ENCODE measurements at regions not wholly inside any gene's neighbourhood (a gene's known extent, or its start where the extent isn't known, plus 50 kb on each side); places are given as distances from the start of the nearest gene placed in this dataset.
A peak's percentile ranks its signal among the peaks of the same experiment; 100 is the strongest.

DNA sequence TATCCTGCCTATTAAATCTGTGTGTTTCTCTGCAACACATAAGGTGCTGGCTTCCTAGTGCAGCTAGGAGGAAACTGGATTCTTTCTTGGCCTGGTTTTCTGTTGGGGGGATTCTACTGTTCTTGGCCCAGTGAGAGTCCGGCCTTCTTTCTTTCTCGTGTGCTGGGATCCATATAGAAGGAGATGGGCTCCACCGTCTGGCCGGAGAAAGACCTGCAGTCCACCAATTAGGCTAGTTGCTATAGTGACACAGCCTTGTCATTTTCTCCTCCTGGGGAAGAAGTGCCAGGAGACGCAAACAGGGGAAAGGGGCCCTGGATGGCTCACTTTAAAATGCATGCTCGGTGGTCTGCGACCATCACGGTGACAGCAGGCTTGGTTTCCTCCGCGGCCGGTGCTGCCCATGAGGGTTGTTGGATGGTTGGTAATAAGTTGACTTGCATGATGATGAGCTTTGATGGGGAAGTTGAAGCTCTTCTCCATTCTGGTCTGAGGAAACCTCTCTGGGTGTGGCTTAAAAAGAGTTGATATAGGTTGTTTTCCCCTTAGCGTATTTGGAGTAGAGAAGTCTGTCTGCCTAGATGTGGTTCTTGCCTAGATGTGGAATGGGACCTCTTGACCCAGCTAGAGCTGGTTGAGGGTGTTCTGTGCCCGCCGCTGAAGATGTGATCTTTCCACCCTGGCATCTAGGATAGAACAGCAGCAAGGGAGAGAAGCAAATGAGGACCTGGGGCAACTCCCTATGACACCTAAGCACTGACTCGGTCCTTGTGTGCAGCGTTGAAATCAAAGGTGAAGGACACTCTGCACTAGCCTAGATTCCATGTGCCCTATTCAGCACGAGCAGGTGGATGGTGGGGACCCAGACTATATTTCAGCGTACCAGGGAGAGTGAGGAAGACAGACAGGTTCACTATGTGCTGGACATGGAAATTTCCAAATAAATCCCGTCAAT, 1335.0 kb downstream of the BRD1 start:
- Mint-ChIP-seq H3K9me3 (no peaks in the 10 kb centered on the region), H3K27ac (no peak overlapping the region), H3K36me3 (no peaks in the 10 kb centered on the region), H3K4me1 (peaks cover 0 to 4% (median 0%) of the 10 kb centered on the region in 3 donors), H3K27me3 (peaks cover 28 to 55% of the 10 kb centered on the region in 2 donors), H3K4me3 (no peak overlapping the region)
- peak in 2 of 5 donors; percentile 14 to 43 for DNase-seq
- ChIA-PET CTCF (no interaction called here), POLR2A (no interaction called here)
- no peaks in the 10 kb centered on the region for H3K9me3 ChIP-seq (ENCODE audit: low read length)
- H3K4me1 ChIP-seq (ENCODE audit: insufficient read depth, low read length) = no peaks in the 10 kb centered on the region
- H3K36me3 ChIP-seq (ENCODE audit: insufficient read depth, low read length) = no peaks in the 10 kb centered on the region
- no peak overlapping the region for H3K27ac ChIP-seq (ENCODE audit: low read depth, low read length)
- no peaks in the 10 kb centered on the region for H3K27me3 ChIP-seq (ENCODE audit: insufficient read depth, low read length, poor library complexity, severe bottlenecking)
- H3K4me3 ChIP-seq (ENCODE audit: low read length) = no peak overlapping the region

DNA sequence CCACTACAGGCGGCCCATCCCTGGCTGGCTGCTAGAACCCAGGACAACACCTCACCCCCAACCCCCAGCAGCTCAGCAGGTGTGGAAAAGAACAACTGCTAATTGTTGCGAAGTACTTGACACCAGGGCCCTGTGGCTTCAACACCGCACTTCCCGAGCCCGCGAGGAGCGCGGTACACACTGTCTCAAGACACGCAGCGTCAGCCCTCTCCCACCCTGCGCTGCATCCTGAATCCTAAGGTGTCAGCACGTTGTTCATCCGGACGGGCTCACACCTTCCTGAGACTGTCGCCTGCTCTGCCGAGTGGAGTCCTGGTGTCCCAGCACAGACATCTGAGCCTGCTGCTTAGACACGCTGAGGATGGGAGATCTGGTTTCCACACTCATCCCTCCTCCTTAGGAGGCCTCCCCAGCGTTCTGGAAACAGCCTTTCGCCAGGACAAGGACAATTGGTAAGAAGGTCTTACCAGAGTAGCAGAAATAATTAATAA, 1336.2 kb downstream of the BRD1 start:
- Histone ChIP-seq H3K27ac (ENCODE audit: low read depth, low read length) (no peak overlapping the region), H3K4me3 (ENCODE audit: low read length) (no peak overlapping the region), H3K27me3 (ENCODE audit: insufficient read depth, low read length, poor library complexity, severe bottlenecking) (no peaks in the 10 kb centered on the region), H3K36me3 (ENCODE audit: insufficient read depth, low read length) (no peaks in the 10 kb centered on the region), H3K4me1 (ENCODE audit: insufficient read depth, low read length) (no peaks in the 10 kb centered on the region), H3K9me3 (ENCODE audit: low read length) (no peaks in the 10 kb centered on the region)
- no peak overlapping the region for H3K27ac Mint-ChIP-seq
- H3K9me3 Mint-ChIP-seq = no peaks in the 10 kb centered on the region
- ChIA-PET POLR2A (no interaction called here), CTCF (no interaction called here)
- peaks cover 0 to 4% (median 0%) of the 10 kb centered on the region in 3 donors for H3K4me1 Mint-ChIP-seq
- H3K36me3 Mint-ChIP-seq = no peaks in the 10 kb centered on the region
- H3K27me3 Mint-ChIP-seq = peaks cover 34 to 66% of the 10 kb centered on the region in 2 donors
- peak in 1 of 5 donors; percentile 28 for DNase-seq
- H3K4me3 Mint-ChIP-seq = no peak overlapping the region

DNA sequence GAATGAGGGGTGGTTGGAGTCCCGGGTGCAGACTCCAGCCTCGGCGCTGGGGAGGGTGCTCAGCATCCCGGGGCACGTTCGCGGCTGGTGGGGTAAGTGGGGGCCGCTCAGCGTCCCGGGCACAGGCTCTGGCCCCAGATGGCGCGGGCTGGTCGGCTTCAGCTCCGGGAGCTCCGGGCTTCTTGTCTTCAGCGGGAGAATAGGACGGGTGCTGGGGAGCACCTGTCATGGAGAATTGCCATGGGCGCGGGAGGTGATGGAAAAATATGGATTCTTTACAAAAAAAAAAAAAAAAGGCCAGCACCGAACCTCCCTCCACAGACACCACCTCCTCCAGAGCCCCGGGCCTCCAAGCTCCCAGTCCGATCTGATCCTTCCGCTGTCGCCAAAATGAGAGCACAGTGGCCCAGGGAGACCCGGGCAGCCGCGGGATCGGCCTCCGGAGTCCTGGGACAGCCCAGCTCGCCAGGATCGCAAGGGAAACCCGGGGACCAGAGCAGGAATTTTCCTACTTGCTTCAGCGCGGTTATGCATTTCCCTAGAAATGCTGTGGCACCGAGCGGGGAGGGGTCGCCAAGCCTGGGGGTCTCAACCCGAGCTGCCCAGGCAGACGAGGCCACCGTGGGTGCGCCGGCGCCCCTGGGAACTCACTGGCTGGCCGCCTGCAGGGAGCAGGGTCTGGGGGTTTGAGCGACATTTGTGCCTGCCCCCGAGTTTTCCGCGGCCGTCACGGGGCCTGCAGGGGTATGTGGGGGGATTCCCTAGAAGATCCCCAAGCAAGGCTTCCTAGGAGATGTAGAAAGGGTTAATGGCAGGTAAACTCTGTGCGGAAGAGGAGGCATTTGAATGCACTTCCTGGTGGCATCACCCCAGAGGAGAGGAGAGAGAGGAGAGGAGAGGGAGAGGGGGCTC, 1336.9 kb downstream of the BRD1 start:
- no peaks in the 10 kb centered on the region for H3K36me3 Mint-ChIP-seq
- H3K36me3 ChIP-seq (ENCODE audit: insufficient read depth, low read length) = no peaks in the 10 kb centered on the region
- CTCF ChIA-PET = no interaction called here

DNA sequence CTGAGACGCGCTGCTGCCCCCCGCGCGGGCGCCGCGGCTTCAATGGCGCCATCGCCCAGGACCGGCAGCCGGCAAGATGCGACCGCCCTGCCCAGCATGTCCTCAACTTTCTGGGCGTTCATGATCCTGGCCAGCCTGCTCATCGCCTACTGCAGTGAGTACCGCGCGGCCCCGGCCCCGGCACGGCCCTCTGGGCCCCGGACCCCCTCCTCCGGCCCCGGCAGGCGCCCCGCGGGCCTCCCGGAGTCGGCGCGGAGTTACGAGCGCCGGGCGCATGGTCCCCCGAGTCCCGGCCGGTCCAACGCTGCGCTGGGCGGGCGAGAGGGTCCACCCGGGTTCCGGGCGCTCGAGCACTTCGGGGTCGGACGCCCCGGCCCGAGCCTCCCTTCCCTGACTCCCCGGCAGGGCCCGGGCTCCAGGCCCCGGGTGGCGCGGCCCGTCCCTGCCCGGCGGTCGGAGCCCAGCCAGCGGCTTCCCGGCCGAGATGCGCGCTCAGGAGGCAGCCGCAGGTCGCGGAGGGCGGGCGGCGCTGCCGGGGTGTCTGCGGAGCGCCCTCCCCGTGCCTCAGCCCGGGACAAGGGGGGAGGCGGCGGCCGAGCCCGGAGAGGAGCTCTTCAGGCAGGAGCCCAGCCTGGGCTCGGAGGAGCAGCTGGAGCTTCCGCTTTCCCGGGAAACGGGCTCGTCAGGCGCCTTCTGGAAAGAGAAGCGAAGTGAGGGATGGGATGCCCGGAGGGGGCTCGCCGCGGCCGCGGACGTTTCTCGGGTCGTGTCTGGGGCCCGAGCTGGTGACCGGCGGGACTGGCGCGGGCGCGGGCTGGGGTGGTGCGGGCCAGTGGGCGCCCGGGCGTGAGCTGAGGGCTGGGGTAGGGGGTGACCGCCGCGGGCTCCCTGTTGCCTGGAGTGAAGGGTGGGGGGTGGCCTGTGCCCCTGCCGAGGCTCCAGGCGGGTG, 1337.8 kb downstream of the BRD1 start:
- Mint-ChIP-seq H3K4me1 (peaks cover 0 to 4% (median 0%) of the 10 kb centered on the region in 3 donors), H3K9me3 (no peaks in the 10 kb centered on the region), H3K4me3 (no peak overlapping the region), H3K27me3 (peaks cover 35 to 67% of the 10 kb centered on the region in 2 donors), H3K36me3 (no peaks in the 10 kb centered on the region), H3K27ac (no peak overlapping the region)
- Histone ChIP-seq H3K27ac (ENCODE audit: low read depth, low read length) (no peak overlapping the region), H3K36me3 (ENCODE audit: insufficient read depth, low read length) (no peaks in the 10 kb centered on the region), H3K4me3 (ENCODE audit: low read length) (no peak overlapping the region), H3K9me3 (ENCODE audit: low read length) (no peaks in the 10 kb centered on the region), H3K27me3 (ENCODE audit: insufficient read depth, low read length, poor library complexity, severe bottlenecking) (no peaks in the 10 kb centered on the region), H3K4me1 (ENCODE audit: insufficient read depth, low read length) (no peaks in the 10 kb centered on the region)
- CTCF ChIA-PET = no interaction called here
- POLR2A ChIA-PET = no interaction called here
- DNase-seq = peak in 1 of 5 donors; percentile 16

More for the DNA sequence above, 1336.9 kb downstream of the BRD1 start:
- H3K4me3 Mint-ChIP-seq = peak overlapping the region in 1 of 7 donors; percentile 76
- peak in 1 of 5 donors; percentile 40 for DNase-seq
- peaks cover 0 to 4% (median 0%) of the 10 kb centered on the region in 3 donors for H3K4me1 Mint-ChIP-seq
- H3K9me3 ChIP-seq (ENCODE audit: low read length) = no peaks in the 10 kb centered on the region
- no peaks in the 10 kb centered on the region for H3K27me3 ChIP-seq (ENCODE audit: insufficient read depth, low read length, poor library complexity, severe bottlenecking)
- no peaks in the 10 kb centered on the region for H3K9me3 Mint-ChIP-seq
- H3K27me3 Mint-ChIP-seq = peaks cover 37 to 68% of the 10 kb centered on the region in 2 donors
- no peak overlapping the region for H3K4me3 ChIP-seq (ENCODE audit: low read length)
- no peak overlapping the region for H3K27ac ChIP-seq (ENCODE audit: low read depth, low read length)
- H3K27ac Mint-ChIP-seq = no peak overlapping the region
- POLR2A ChIA-PET = no interaction called here
- H3K4me1 ChIP-seq (ENCODE audit: insufficient read depth, low read length) = no peaks in the 10 kb centered on the region

DNA sequence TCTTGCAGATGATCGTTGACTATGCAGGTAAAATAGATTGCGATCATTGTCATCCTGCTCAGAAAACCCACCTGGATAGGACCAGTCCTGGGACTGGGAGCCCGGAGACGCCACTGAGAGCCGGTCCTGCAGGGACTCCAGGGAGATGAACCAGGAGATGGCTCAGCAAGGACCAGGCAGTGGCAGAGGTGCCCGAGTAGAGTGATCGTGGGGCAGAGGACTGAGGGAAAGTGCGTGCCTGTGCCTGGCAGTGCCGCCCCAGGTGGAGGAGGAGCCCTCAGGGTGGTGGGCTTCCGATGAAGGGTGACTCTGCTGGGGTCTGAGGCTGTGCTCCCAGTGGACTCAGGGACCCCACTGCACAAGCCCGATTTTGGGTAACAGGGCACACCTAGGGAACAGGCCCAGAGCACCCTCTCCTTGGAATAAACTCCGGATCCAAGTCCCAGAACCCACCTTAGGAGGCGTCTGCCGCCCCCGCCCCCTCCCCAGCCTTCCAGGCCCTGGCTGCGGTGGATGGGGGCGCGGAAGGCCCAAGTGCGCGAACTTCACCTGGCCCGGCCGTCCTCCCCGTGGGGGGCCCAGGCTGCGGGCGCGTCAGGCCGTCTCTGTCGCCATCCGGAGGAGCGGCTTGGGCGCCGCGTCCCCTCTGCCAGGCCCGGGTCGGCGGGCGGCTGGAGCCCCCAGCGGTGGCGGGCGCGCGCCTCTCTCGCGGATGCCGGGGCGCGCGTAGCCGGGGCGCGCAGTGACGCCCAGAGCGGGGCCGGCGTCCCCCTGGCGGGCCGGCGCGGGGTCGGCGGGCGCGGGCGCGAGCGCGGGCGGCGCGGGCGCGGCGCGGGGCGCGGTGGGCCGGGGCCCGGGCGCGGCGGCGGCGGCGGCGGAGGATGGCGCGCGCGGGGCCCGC, 1338.8 kb downstream of the BRD1 start:
- Histone ChIP-seq H3K27me3 (ENCODE audit: insufficient read depth, low read length, poor library complexity, severe bottlenecking) (no peaks in the 10 kb centered on the region), H3K27ac (ENCODE audit: low read depth, low read length) (no peak overlapping the region), H3K36me3 (ENCODE audit: insufficient read depth, low read length) (no peaks in the 10 kb centered on the region), H3K4me3 (ENCODE audit: low read length) (no peak overlapping the region), H3K9me3 (ENCODE audit: low read length) (no peaks in the 10 kb centered on the region), H3K4me1 (ENCODE audit: insufficient read depth, low read length) (no peaks in the 10 kb centered on the region)
- Mint-ChIP-seq H3K9me3 (no peaks in the 10 kb centered on the region), H3K27ac (no peak overlapping the region), H3K27me3 (peaks cover 33 to 63% of the 10 kb centered on the region in 2 donors), H3K4me3 (peak overlapping the region in 1 of 7 donors; percentile 34), H3K36me3 (no peaks in the 10 kb centered on the region), H3K4me1 (peaks cover 0 to 4% (median 0%) of the 10 kb centered on the region in 3 donors)
- CTCF ChIA-PET = no interaction called here
- POLR2A ChIA-PET = no interaction called here
- no peak for DNase-seq

DNA sequence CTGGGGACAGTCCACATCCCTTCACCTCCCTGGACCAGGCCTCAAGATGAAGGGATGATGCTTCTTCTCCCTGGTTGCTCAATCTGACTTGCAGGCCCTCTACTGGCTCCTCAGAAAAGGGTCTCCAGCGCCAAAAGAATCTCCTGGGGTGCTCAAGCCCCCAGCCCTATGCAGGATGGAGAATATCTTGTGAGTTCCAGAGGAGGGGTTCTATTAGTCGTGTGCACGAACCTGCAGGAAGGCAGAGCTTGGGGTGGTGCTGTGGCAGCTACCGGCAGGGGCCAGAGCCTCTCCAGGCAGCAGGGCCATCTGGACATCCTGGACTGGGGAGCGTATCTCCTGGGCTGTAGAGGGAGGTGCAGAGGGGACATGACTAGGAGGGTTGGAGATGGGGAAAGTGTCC, 1339.5 kb downstream of the BRD1 start:
- ChIA-PET CTCF (no interaction called here), POLR2A (no interaction called here)
- Histone ChIP-seq H3K4me3 (ENCODE audit: low read length) (no peak overlapping the region), H3K9me3 (ENCODE audit: low read length) (no peaks in the 10 kb centered on the region), H3K27ac (ENCODE audit: low read depth, low read length) (no peak overlapping the region), H3K36me3 (ENCODE audit: insufficient read depth, low read length) (no peaks in the 10 kb centered on the region), H3K4me1 (ENCODE audit: insufficient read depth, low read length) (no peaks in the 10 kb centered on the region), H3K27me3 (ENCODE audit: insufficient read depth, low read length, poor library complexity, severe bottlenecking) (no peaks in the 10 kb centered on the region)
- H3K27ac Mint-ChIP-seq = no peak overlapping the region
- no peak overlapping the region for H3K4me3 Mint-ChIP-seq
- H3K4me1 Mint-ChIP-seq = peaks cover 0 to 4% (median 0%) of the 10 kb centered on the region in 3 donors
- no peaks in the 10 kb centered on the region for H3K36me3 Mint-ChIP-seq
- peaks cover 33 to 55% of the 10 kb centered on the region in 2 donors for H3K27me3 Mint-ChIP-seq
- no peaks in the 10 kb centered on the region for H3K9me3 Mint-ChIP-seq
- no peak for DNase-seq

DNA sequence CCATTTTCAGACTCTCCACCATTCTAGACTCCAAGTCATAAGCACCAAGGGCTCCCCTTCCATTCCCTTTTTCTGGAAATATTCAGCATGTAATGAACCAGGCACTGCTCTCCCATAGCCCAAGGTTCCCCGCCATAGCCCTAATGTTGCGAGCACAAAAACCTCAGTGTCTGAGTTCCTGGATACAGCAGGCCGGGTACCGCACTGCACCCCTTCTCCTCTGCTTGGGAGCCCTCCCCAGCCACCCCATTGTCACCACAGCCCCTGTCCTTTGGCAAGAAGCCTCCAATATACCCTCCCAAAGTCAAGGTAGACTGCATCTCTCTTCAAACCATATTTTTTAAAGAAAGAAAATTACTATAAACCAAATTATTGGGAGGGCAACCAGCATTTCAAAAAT, 1341.1 kb downstream of the BRD1 start:
- Mint-ChIP-seq H3K27ac (no peak overlapping the region), H3K36me3 (no peaks in the 10 kb centered on the region), H3K4me1 (peaks cover 0 to 4% (median 0%) of the 10 kb centered on the region in 3 donors), H3K27me3 (peaks cover 21 to 40% of the 10 kb centered on the region in 2 donors), H3K4me3 (no peak overlapping the region), H3K9me3 (no peaks in the 10 kb centered on the region)
- Histone ChIP-seq H3K36me3 (ENCODE audit: insufficient read depth, low read length) (no peaks in the 10 kb centered on the region), H3K27me3 (ENCODE audit: insufficient read depth, low read length, poor library complexity, severe bottlenecking) (no peaks in the 10 kb centered on the region), H3K27ac (ENCODE audit: low read depth, low read length) (no peak overlapping the region), H3K4me1 (ENCODE audit: insufficient read depth, low read length) (no peaks in the 10 kb centered on the region), H3K9me3 (ENCODE audit: low read length) (no peaks in the 10 kb centered on the region), H3K4me3 (ENCODE audit: low read length) (no peak overlapping the region)
- ChIA-PET CTCF (no interaction called here), POLR2A (no interaction called here)
- DNase-seq = peak in 1 of 5 donors; percentile 15

All from CD8-positive, alpha-beta memory T cell (primary cell).